ENCODE measurements at regions not wholly inside any gene's neighbourhood (a gene's known extent, or its start where the extent isn't known, plus 50 kb on each side); places are given as distances from the start of the nearest gene placed in this dataset.

DNA sequence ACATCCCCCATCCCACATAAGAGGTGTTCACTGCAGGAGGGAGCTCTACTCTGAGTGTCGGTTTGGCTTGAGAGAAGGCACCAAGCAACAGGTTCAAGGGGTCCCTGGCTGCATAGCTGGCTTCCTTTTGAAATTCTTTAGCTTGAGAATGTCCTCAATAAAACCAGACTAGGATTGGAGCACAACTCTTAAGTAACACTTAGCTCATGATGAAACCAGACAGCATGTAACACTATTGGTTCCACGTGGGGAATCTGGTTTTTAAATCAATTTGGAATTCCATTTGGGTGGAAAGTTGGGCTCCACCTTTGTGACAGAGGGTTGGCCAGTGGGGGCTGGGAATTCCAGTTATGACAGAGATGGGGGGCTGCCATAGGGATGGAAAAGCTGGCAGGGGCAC, 281.2 kb downstream of the TLE3 start:
- no peak for DNase-seq (ENCODE audit: low read depth in 2 of 2)

DNA sequence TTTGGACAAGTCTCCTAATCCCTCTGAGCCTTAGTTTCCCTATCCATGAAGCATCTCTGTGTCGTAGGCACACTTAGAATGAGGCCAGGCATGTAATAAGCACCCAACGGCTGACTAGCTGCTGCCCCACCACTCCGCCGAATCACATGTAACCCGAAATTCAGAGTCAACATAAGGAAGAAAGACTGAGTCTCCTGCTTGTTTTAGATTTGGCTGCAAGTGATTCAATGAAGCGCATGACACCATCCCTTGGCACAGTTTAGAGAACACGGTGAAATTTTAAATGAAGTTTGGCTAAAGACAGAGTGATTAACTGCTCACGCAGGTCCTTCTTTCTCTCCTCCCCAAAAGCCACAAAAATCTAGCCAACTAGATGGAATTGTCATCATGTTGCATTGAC, 279.2 kb downstream of the TLE3 start:
- no peak for DNase-seq (ENCODE audit: low read depth in 2 of 2)

DNA sequence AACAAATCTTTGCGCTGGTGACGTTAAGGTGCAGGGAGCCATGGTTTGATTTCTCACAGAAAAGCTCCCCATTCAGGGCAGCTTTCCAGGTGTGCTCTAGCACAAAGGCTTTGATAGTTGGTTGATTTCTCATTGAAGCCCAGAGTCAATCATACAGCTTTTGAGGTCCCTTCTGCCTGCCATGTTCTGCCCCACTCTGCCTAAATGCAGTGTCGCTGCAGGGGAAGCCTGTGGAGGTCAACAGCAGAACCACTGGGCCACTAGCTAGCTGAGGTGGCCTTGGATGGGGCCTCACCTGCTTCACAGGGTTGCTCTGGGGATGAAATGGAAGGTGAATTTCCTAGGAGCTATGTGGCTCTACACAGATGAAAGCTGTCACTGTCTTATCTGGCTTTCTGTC, 278.3 kb downstream of the TLE3 start:
- no peak for DNase-seq (ENCODE audit: low read depth in 2 of 2)

DNA sequence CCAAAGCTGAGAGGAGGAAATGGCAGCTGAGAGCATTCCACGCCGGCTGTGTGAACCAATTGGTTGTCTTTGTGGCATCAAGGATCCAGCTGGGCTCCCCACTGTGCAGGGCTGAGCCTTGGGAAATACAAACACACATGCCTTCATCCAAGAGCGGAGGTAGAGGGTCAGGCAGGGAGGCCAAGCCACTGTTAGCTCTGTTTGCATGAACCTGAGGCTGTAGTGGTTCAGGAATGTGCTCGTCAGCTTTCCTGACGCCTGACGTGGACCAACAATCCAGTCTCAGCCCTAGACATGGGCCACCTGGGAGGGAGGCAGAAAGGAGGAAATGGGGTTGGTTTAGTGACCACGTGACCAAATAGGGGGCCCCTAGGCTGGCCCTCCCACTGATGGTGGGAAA, 276.9 kb downstream of the TLE3 start:
- no peak for DNase-seq (ENCODE audit: low read depth in 2 of 2)

DNA sequence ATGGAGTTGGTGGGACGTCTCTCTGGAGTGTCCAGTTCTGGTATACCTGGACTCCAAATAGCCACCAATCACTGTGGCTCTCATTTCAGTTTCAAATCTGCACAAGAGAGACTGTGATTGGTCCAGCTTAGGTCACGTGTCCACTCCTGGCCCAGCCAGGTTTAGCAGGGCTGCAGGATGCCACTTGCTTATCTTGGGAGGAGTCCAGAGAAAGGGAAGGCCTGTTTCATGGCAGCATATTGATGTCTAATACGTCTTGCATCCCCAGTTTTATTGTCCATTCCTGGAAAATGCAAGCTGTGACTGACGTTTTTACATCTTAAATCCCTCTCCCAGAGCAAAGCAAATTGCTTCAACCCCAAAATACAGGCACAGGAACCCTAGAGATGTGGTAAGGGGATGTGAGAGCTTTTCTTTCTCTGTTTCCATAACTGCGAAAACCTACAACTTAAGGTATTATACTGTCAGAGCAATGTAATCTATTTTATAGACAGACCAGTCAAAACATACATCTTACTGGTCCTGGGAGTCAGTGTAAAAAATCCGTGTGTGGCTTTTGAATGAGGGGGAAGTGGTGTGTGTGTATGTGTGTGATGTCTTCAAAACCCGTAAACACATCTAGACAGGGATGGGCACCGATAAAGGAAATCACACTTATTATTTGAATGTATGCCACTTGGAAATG, 274.4 kb downstream of the TLE3 start:
- no peak for DNase-seq (ENCODE audit: low read depth in 2 of 2)

DNA sequence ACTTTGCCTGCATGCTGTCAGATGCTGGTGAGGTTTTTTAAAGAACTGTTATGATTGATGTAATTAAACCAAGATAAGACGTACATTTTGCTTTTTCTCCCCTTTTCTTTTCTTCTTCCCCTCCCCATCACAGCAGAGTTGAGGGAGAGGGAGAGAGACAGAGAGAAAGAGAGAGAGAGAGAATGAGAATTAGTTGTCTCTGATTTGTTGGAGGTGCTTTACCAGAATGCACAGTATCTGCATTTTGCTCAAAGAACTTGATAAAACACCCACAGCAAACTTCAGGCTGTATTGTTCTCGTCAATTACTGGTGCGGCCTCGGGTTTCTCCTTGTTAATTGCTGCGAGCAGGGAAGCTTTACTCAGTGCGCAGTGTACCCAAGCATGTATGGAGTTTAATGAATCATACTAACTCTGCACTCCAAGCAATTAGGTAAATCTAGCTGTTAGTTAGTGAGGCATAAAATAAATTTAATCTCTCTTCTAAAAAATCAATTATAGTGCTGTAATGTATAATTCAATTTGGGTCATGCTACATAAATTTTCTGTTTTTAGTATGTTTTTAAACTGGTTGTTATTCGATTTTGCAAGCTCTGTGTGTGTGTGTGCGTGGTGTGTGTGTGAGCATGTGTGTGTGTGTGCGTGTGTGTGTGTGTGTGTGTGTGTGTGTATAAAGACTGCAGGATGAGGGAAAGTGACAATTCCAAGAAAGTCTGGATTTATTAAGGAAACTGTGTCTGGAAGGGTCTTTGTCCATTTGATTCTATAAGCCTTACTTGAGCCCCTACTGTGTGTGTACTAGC, 273.4 kb downstream of the TLE3 start:
- no peak for DNase-seq (ENCODE audit: low read depth in 2 of 2)

DNA sequence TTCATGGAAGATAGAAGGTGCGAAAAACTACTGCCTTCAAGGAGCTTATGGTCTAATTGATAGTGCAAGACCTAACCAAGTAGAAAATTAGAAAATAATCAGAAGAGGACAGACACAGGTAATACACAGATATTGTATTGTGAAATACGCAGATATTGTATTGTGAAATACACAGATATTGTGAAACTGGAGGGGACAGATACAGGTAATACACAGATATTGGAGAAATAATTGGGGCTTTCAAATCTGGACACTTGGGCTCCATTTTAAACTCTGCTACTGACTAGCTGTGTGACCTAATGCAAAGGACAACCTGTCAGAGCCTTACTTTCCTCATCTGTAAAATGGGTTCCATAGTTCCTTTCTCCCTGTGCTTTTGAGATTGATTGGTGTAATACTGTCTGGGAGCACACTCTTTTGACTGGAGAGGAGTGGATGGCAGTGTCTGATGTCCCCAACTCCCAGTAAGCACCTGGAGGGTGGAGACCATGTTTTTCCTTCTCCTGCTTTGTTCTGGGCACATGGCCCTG, 272.8 kb downstream of the TLE3 start:
- DNase-seq (ENCODE audit: low read depth in 2 of 2), result no peak

DNA sequence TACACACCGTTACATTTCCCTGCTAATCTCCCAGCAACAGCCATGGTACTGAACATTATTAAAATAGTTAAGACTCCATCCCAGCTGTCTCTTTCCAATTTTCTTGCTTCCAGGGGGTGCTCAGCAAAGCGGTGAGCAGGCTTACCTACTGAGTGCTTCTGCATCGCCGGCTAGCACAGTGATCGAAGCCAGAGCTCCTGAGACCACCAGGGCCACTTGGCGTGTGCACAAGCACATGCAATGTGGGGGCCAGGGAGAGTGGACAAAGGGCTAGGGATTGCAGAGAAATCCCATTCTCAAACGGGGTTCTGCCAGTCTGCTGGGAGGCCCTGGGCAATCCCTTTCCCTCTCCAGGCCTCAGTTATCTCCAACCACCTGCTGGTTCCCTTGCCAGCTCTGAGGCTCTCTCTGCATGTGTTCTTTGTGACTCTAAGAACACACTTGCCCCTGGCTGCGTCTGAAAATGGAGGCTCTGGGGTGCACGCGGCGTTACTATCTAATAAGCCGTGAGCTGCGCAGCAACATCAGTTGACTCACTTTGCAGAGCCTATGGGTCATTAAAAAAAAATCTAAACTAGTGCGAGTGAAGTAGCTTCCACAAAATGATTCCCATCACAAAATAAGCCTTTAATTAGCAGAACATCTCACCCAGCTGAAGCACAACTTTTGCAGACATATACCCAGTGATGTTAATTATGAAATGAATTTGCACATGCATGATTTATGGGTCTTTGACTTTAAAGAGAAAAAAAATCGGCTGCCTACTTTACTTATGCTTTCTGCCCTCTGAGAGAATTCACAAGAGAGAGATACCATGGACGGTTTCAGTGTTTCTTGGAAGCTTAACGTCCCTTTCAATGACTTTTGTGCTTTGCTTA, 271.5 kb downstream of the TLE3 start:
- DNase-seq (ENCODE audit: low read depth in 2 of 2), result no peak

DNA sequence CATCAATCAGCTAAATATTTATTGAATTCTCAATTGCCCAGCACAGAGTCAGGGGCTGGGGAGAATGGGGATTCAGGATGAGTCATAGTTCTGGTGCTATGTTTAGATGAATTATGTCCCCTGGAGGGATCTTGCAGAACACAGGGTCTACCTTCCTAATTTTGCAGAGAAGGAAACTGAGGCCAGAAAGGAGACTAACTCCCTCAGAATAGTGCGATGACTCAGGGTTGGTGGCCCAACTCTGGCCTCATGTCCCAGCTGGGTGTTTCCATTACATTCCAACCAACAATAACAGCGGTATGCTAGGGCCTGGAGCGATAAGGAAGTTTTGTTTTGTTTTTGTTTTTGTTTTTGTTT, 270.9 kb downstream of the TLE3 start:
- DNase-seq (ENCODE audit: low read depth in 2 of 2), result no peak

DNA sequence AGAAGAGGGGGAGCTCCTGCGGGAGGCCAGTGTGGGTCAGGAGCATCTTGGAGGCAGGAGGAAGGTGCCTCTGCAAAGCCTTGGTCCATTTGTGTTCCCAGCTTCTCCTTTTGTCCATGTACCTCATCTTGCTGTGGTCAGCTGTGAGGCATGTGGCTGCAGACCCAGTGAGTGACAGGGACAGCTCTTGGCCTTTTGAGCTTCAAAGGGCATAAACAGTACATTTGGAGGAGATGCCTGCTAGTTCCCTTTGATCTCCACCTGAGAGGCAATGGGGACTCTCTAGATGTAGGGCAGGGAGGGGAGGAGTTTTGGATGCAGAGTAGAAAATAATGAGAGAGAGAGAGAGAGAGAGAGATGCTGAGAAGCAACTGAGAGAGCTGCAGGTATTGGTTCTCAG, 270.0 kb downstream of the TLE3 start:
- no peak for DNase-seq (ENCODE audit: low read depth in 2 of 2)

DNA sequence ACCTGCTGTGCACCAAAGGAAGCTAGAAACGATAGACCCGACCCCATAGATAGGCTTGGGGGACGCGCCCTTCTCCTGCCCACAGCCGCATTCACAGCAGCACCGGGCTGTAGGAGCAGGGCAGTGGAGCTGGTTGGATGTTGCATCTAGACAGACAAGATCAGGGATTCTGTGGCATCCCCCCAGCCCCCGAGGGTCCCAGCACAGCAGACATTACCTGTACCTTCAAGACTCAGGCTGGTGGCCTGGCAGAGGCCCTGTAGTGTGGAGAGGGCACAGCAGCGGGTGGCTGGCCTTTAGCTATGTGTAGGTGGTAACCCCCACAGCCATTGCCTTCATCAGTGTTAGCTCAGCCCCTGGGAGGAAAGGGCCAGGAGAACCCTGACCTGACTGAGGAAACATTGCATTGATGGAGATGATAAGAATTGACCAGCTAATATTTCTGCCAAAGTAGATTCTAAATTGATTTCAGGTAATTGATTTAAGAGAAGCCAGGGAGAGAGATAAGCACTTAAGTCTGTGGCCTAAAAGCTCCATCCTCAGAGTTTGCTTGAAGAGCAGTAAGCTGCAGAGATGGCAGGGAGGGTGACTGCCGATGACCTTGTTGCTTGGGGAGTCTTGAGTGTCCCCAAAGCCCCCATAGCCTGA, 269.4 kb downstream of the TLE3 start:
- no peak for DNase-seq (ENCODE audit: low read depth in 2 of 2)

DNA sequence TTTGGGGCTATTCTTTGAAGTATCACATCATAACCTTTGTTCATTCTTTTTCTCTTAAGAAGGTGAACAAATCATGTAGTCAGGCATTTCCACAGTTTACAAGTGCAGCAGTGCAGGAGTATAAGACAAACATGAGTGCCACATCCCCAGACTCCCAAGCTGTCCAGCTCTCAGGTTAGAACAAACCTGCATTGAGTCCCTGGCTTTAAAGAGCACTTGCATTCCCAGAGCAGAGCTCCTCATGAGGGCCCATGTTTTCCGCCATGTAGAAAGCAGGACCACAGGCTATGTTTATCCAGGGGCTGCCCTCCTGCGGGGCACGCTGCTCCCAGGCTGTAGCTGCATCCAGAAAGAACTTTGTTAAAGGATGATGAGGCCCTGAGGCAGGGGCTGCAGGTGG, 267.7 kb downstream of the TLE3 start:
- DNase-seq (ENCODE audit: low read depth in 2 of 2), result no peak

DNA sequence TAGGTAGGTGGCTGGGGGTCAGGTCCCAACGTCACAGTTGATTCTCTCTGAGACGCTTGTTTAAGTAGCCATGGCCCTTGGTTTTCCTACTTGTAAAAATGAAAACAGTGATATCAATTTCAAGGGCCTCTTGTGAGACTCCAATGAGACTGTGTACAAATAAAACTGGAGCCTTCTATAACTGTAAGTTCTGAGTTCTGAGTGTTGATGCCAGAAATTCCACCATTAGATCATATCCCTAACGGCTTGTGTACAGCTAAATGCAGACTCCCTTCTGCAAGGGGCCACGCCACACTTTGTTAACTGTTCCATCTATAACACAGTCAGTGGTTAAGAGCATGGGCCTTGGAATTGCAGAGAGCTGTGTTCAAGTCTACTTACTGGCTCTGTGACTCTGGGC, 267.3 kb downstream of the TLE3 start:
- no peak for DNase-seq (ENCODE audit: low read depth in 2 of 2)

DNA sequence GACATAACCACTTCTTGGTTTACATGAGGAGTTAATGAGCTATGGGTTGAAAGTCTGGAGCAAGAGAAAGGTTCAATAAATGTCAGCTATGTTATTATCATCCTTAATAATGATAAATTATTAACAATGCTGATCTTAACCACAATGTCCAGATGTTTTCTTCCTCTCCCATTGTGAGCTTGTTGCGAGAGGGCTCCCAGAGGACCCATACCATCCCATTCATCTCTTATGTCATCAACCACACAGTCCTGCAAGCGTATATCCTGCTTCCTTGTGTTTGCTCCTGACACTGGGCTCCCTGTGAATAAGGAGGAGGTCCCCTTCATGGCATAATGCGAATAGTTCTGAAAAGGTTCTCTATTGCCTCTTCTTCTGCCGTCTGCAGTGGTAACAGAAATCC, 266.8 kb downstream of the TLE3 start:
- DNase-seq (ENCODE audit: low read depth in 2 of 2), result no peak

DNA sequence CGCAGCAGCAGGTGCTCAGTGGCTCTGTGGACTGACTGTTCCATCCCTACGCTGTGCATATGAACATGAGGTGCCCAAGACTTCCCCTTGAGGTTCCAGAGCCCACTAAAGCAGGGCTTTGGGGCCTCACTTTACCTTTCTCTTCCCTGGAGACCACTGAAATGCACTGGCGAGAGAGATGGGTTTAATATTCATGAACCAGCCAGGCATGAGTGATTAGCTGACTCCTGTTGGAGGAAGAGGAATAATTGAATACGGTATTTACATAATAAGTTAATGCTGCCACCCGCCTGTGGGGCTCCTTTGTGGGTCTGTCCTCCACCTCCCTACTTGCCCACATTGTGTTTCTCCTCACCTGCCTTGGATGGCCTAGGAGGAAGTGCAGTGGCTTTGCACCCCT, 263.4 kb downstream of the TLE3 start:
- DNase-seq (ENCODE audit: low read depth in 2 of 2), result no peak

DNA sequence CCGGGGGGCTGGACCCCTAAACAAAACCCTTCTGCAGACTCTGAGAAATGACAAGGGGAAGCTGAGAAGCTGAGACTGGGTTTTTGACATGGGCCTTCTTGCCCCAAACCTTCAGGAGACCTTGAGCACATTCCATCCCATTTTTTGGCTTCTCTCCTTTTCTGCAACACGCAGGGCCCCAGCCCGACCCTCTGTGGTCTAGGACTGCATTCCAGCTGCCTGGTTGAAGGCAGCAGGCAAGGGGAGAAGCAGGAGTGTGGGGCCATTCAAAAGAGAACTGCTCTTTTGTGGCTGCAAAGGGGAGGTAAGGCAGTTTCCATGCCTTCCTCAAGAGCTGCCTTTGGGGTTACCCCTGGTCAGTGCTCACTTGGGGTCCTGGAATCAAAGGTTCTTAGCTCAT, 263.0 kb downstream of the TLE3 start:
- no peak for DNase-seq (ENCODE audit: low read depth in 2 of 2)

DNA sequence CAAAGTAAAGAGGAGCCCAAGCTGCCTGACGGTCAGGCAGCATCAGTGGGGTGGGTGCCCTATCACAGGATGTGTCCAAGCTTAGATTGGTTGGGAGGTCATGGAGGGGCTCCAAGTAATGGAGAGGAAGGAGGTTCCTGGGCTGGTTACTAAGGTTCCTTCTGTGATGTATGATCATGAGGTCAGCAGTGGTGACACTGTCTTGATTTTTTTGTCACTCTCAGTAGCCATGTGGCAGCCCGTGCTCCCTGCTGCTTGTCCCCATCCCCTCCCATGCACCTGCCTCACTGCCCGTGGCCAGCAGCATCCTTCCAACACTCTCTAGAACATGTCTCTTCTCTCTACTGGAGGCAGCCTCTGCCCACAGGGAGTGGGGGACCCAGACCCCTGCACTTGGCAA, 261.7 kb downstream of the TLE3 start:
- no peak for DNase-seq (ENCODE audit: low read depth in 2 of 2)

DNA sequence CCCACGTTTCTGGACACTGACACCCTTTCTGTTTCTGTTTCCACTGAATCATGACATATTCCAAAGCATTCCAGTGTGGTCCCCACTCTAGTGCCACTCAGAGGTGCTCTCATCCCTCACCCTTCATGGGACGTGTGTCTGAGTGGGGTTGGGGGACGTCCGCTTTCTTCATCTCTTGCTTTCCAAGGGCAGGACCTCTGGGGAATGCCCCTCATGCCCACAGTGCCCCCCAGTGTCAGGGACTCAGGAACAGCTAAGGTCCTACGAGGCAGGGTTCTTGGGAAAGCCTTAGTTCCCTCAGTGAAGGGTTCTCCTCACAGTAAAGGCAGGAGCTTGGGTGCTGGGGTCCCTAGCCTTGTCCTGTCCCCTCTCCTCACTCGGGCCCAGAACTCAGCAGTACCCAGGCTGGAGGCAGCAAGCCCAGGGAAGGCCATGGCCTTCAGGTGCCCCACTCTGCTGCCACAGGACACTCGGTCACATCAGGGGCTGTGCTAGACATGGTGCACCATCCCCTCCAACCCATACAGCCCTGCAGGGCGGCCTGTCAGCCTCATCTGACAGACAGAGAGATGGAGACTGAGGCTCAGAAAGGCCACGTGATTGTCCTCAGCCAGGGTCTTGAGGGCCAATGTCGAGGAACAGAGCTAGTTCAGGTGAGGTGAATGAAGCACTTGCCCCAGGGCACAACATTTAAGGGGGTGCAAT, 261.0 kb downstream of the TLE3 start:
- no peak for DNase-seq (ENCODE audit: low read depth in 2 of 2)

DNA sequence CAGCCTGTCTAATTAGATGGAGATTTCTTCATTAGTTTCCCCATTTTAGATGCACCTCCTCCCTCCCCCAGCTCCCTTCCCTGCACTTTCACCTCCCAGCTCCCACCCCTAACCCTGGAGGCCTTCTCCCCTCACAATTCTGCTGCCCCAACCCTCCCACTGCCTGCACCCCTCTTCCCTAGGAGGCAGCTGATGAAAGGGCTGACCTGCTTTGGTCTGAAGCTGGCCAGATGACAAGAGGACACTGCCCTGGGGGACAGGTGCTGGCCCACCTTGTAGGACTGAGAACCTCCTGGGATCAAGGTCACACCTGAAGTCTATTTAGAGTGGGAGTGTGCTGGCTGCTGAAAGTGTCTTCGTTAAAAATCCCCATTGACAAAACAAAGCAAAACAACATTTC, 259.4 kb downstream of the TLE3 start:
- DNase-seq (ENCODE audit: low read depth in 2 of 2), result no peak

DNA sequence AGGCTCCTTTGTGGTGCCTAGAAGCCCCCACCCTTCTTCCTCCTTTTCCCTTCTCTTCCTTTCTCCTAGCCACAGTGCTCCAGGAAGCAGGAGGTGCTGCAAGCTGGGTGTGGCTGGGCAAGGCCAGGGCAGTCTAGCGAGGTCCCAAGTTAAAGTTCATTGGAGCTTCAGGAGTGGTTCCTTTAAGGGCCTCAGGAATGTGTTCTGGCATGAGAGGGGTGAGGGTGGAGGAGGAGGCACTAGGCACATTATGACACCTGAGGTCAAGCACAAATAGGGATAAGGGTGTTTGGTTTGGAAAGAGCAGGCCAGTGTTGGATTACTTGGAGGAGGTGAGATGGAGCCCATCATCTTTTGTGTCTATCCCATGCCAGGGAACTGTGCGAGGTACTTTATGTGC, 258.7 kb downstream of the TLE3 start:
- no peak for DNase-seq (ENCODE audit: low read depth in 2 of 2)

DNA sequence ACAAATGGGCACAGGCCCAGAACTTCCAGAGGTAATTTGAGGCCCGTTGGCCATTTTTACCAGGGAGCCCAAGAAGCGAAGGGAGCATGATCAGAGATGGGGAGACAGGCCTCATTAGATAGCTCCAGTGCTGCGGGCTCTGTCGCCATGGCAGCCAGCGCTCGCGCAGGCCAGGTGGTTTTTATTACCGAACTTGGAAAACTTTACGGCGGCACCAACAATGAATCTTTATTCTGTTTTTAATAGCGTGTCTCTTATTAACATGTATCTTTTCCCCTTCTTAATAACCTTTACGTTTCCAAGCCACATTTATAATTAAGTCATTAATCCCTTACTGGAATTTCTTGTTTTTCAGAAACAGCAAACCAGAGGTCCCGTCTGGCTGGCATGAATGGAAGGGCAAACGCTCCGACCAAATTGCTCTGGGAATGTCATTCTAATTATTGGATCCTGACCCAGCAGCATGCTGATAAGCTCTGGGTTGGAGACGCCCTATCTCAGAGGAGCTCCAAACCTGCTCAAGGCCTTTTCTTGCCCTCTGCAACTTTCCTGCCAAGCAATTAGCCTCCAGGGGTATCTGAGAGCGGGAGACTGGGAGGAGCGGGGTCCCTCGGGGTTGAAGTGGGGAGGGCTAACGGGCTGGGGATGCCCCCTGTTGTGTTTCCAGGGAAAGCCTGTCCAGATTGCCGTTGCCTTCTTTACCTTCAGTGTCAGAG, 256.4 kb downstream of the TLE3 start:
- no peak for DNase-seq (ENCODE audit: low read depth in 2 of 2)

Measured in stimulated activated CD8-positive, alpha-beta memory T cell treated with anti-CD3 and anti-CD28 coated beads, Interleukin-2, amount 100 ng/mL, for 48 hours (primary cell).